ENCODE measurements at regions not wholly inside any gene's neighbourhood (a gene's known extent, or its start where the extent isn't known, plus 50 kb on each side); places are given as distances from the start of the nearest gene placed in this dataset.
"Not testable (repeated sequence)": the region's sequence is repeated elsewhere in the genome, so short reads cannot be mapped to it uniquely, and the experiment has no call there.

GRCh38 chrX:39418731-39419638, 617.7 kb downstream of the MID1IP1 start:
- DNase-seq: no peak

GRCh38 chrX:39421006-39421405, 619.7 kb downstream of the MID1IP1 start:
- DNase-seq: no peak

- no peak for DNase-seq
Measured at GRCh38 chrX:39425124-39425806, 624.0 kb downstream of the MID1IP1 start.

- no peak for DNase-seq
Measured at GRCh38 chrX:39426101-39426500, 624.8 kb downstream of the MID1IP1 start.

GRCh38 chrX:39427492-39427891, 626.2 kb downstream of the MID1IP1 start:
- DNase-seq: no peak

- no peak for DNase-seq
Measured at GRCh38 chrX:39427906-39428305, 626.6 kb downstream of the MID1IP1 start.

GRCh38 chrX:39430551-39430950, 629.3 kb downstream of the MID1IP1 start:
- DNase-seq: no peak

- DNase-seq: no peak
Measured at GRCh38 chrX:39431893-39432292, 630.6 kb downstream of the MID1IP1 start.

GRCh38 chrX:39434671-39435070, 633.4 kb downstream of the MID1IP1 start:
- DNase-seq: not testable (repeated sequence)

GRCh38 chrX:39436538-39436937, 635.3 kb downstream of the MID1IP1 start:
- DNase-seq: not testable (repeated sequence)

GRCh38 chrX:39437670-39438441, 636.6 kb downstream of the MID1IP1 start:
- DNase-seq: no peak

- DNase-seq: no peak
Measured at GRCh38 chrX:39438603-39439602, 637.6 kb downstream of the MID1IP1 start.

- DNase-seq: peak; percentile 34
Measured at GRCh38 chrX:39439906-39440798, 638.9 kb downstream of the MID1IP1 start.

GRCh38 chrX:39440799-39441284, 639.6 kb downstream of the MID1IP1 start:
- DNase-seq: no peak

GRCh38 chrX:39442332-39442731, 641.1 kb downstream of the MID1IP1 start:
- no peak for DNase-seq

GRCh38 chrX:39443240-39443639, 642.0 kb downstream of the MID1IP1 start:
- no peak for DNase-seq

GRCh38 chrX:39445336-39445735, 644.1 kb downstream of the MID1IP1 start:
- DNase-seq: peak; percentile 38

- DNase-seq: no peak
Measured at GRCh38 chrX:39449352-39449751, 648.1 kb downstream of the MID1IP1 start.

- DNase-seq: peak; percentile 19
Measured at GRCh38 chrX:39450234-39450977, 647.4 kb downstream of the BCOR start.

GRCh38 chrX:39451046-39451445, 646.7 kb downstream of the BCOR start:
- no peak for DNase-seq
